Keratinocyte (primary cell): ENCODE measurements at regions not wholly inside any gene's neighbourhood (a gene's known extent, or its start where the extent isn't known, plus 50 kb on each side); places are given as distances from the start of the nearest gene placed in this dataset.
A peak's percentile ranks its signal among the peaks of the same experiment; 100 is the strongest.

Source experiments
- DNase-seq: peaks from one replicate; pipeline ENCODE4 v3.0.0-alpha.2; 2011; ENCODE audit warnings: low read depth, missing footprints, low spot score
- FAIRE-seq: peaks from 2 replicates; lab custom pipeline; 2011; peaks lifted over from hg19 to GRCh38; lab: Jason Lieb, UNC
- H2AFZ ChIP-seq: 2 replicates; pipeline ENCODE4 v1.6.0; 2012; ENCODE audit warnings: low read length, control low read depth, inconsistent platforms; ENCODE audit not compliant: control insufficient read depth
- H3K27ac ChIP-seq: 2 replicates; pipeline ENCODE4 v1.5.1; 2011; ENCODE audit warnings: low read length; ENCODE audit not compliant: control insufficient read depth, insufficient read depth
- H3K27me3 ChIP-seq: 3 replicates; pipeline ENCODE4 v1.6.0; 2011; ENCODE audit warnings: low read length; ENCODE audit not compliant: control insufficient read depth, insufficient read depth; ENCODE audit errors: extremely low read depth
- H3K36me3 ChIP-seq, 2 experiments: 2 replicates in 1 of 2; 3 replicates in 1 of 2; pipeline ENCODE4 v1.5.1; 2011; ENCODE audit warnings: low read length in 2 of 2, mild to moderate bottlenecking in 1 of 2; ENCODE audit not compliant: control insufficient read depth in 2 of 2, insufficient read depth in 2 of 2; ENCODE audit errors: extremely low read depth in 1 of 2
- H3K4me1 ChIP-seq: 3 replicates; pipeline ENCODE4 v1.5.1; 2011; ENCODE audit warnings: low read length; ENCODE audit not compliant: control insufficient read depth, insufficient read depth; ENCODE audit errors: extremely low read depth
- H3K4me2 ChIP-seq: 3 replicates; pipeline ENCODE4 v1.6.0; 2011; ENCODE audit warnings: low read depth, low read length; ENCODE audit not compliant: control insufficient read depth, insufficient read depth; ENCODE audit errors: extremely low read depth
- H3K4me3 ChIP-seq, 3 experiments: fragments of 200-600 bp in 1 of 3; sonication (generic) in 1 of 3; 2 replicates in 2 of 3; 3 replicates in 1 of 3; pipeline ENCODE4 v1.5.1; 2011 to 2016; ENCODE audit warnings: low read length in 3 of 3, mild to moderate bottlenecking in 3 of 3, control low read depth in 2 of 3, inconsistent platforms in 1 of 3, low read depth in 1 of 3, mixed read lengths in 1 of 3, mixed run types in 1 of 3, moderate library complexity in 1 of 3; ENCODE audit not compliant: control insufficient read depth in 2 of 3, insufficient read depth in 2 of 3; ENCODE audit errors: extremely low read depth in 1 of 3
- H3K79me2 ChIP-seq: 2 replicates; pipeline ENCODE4 v1.6.0; 2012; ENCODE audit warnings: low read length; ENCODE audit not compliant: control insufficient read depth, insufficient read depth
- H3K9ac ChIP-seq: 3 replicates; pipeline ENCODE4 v1.6.0; 2011; ENCODE audit warnings: low read length; ENCODE audit not compliant: control insufficient read depth, insufficient read depth; ENCODE audit errors: extremely low read depth
- H3K9me1 ChIP-seq: 3 replicates; pipeline ENCODE4 v1.6.0; 2011; ENCODE audit warnings: low read length; ENCODE audit not compliant: control insufficient read depth, insufficient read depth; ENCODE audit errors: extremely low read depth
- H3K9me3 ChIP-seq: 2 replicates; pipeline ENCODE4 v1.5.1; 2012; ENCODE audit warnings: low read depth, low read length; ENCODE audit not compliant: control insufficient read depth
- H4K20me1 ChIP-seq: 3 replicates; pipeline ENCODE4 v1.6.0; 2011; ENCODE audit warnings: low read length; ENCODE audit not compliant: control insufficient read depth, insufficient read depth; ENCODE audit errors: extremely low read depth
- EZH2 ChIP-seq: IDR thresholded peaks from one replicate; pipeline ENCODE4 v1.6.1; 2012; ENCODE audit warnings: inconsistent platforms, mild to moderate bottlenecking, low read length, moderate library complexity
- dilution Hi-C: fragments of 300-500 bp; cut with MboI; formaldehyde crosslinking; loops from one replicate; pipeline ENCODE4 v1.7.0; 2020; ENCODE audit warnings: low sequenced_read_pairs; ENCODE audit not compliant: extremely low pct_ligation_motif_present
- TF ChIP-seq, protein P1 (sequence below), 3 experiments: IDR thresholded peaks in 1 of 3; conservative IDR thresholded peaks in 1 of 3; optimal IDR thresholded peaks in 1 of 3; 2 replicates in 2 of 3; 3 replicates in 1 of 3; pipeline versions ENCODE3 to v1.5.1; 2011; ENCODE audit warnings: low read length in 3 of 3, mild to moderate bottlenecking in 3 of 3, moderate library complexity in 2 of 3, control low read depth in 1 of 3, inconsistent platforms in 1 of 3; ENCODE audit not compliant: insufficient read depth in 2 of 3; ENCODE audit errors: extremely low read depth in 1 of 3

DNA sequence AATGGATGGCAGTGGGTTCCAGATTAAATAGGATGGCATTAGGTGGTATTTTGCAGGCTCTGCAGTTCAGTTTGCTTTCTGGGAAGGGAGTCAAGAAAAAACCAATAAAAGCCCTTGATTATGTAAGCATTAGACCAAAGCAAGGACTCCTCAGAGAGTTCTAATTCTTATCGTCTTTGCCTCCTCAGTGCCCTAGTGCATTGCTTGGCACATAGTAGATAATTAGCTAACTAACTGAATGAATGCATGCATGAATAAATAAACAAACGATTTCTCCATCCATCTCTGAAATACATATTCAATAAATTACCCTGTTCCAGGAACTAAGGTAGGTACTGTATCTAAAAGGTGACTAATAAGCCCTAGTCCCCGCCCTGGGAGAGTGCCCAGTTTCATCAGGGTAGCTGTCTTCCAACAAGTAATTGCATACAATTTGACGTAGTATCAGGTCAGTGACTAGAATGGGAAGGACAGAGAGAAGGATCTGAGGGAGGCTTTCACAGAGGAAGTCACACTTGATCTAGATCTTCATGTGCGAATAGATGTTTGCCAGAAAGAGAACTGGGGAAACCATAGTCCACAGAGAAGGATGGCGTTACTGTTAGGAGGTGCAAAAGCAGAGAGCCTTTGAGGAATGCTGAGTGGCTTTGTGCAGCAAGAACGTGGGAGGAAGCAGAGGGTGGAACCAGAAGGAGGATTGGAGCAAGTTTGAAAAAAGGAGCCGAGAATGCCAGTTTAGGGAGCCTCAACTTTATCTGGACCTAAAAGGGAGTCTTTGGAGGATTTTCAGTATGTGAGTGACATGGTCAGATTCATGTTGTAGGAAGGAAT lies 111.4 kb downstream of the TBX19 start:
- dilution Hi-C loops, result no loop called here
- DNase-seq (no peak), FAIRE-seq (peak; percentile 62)
- TF ChIP-seq, protein P1, sequence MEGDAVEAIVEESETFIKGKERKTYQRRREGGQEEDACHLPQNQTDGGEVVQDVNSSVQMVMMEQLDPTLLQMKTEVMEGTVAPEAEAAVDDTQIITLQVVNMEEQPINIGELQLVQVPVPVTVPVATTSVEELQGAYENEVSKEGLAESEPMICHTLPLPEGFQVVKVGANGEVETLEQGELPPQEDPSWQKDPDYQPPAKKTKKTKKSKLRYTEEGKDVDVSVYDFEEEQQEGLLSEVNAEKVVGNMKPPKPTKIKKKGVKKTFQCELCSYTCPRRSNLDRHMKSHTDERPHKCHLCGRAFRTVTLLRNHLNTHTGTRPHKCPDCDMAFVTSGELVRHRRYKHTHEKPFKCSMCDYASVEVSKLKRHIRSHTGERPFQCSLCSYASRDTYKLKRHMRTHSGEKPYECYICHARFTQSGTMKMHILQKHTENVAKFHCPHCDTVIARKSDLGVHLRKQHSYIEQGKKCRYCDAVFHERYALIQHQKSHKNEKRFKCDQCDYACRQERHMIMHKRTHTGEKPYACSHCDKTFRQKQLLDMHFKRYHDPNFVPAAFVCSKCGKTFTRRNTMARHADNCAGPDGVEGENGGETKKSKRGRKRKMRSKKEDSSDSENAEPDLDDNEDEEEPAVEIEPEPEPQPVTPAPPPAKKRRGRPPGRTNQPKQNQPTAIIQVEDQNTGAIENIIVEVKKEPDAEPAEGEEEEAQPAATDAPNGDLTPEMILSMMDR (optimal IDR thresholded peaks at IDR 0.05 in 1 of 3, IDR thresholded peaks at IDR 0.05 in 1 of 3, conservative IDR thresholded peaks at IDR 0.05 in 1 of 3; ENCODE audit: extremely low read depth in 1 of 3, insufficient read depth in 2 of 3, low read length in 3 of 3), result no peak
- no peak for TF ChIP-seq EZH2
- Histone ChIP-seq H2AFZ (no peak overlapping the region), H3K79me2 (no peaks in the 10 kb centered on the region), H3K4me3 (no peak overlapping the region), H3K4me1 (peaks cover 7% of the 10 kb centered on the region), H3K36me3 (no peaks in the 10 kb centered on the region), H3K9me1 (no peaks in the 10 kb centered on the region), H3K27ac (no peak overlapping the region), H3K27me3 (no peaks in the 10 kb centered on the region), H3K9ac (no peak overlapping the region), H3K4me2 (no peak overlapping the region), H3K9me3 (no peaks in the 10 kb centered on the region), H4K20me1 (no peaks in the 10 kb centered on the region)

DNA sequence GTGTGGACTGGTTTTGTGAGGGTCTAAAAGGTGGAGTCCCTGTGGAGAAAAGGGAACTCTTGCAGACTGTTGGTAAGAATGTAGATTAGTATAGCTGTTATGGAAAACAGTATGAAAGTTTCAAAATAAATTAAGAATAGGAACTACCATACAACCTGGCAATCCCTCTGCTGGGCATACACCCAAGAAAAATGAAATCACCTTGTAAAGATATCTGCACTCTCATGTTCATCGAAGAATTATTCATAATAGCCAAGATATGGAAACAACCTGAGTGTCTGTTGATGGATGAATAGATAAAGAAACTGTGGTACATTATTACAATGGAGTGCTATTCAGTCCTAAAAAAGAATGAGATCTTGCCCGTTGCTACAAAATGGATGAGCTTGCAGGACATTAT lies 109.6 kb downstream of the TBX19 start:
- peaks cover 10% of the 10 kb centered on the region for H3K4me1 ChIP-seq
- H3K4me2 ChIP-seq, result no peak overlapping the region
- FAIRE-seq (no peak), DNase-seq (no peak)
- no peaks in the 10 kb centered on the region for H3K9me1 ChIP-seq
- H3K9ac ChIP-seq, result no peak overlapping the region
- H4K20me1 ChIP-seq, result no peaks in the 10 kb centered on the region
- H3K79me2 ChIP-seq, result no peaks in the 10 kb centered on the region
- no peak for TF ChIP-seq EZH2
- H3K27ac ChIP-seq, result no peak overlapping the region
- dilution Hi-C loops, result no loop called here
- no peaks in the 10 kb centered on the region for H3K27me3 ChIP-seq
- H3K9me3 ChIP-seq, result no peaks in the 10 kb centered on the region
- H2AFZ ChIP-seq, result no peak overlapping the region
- H3K36me3 ChIP-seq, result no peaks in the 10 kb centered on the region
- H3K4me3 ChIP-seq, result no peak overlapping the region
